Ramos (cell line): ENCODE measurements at regions not wholly inside any gene's neighbourhood (a gene's known extent, or its start where the extent isn't known, plus 50 kb on each side); places are given as distances from the start of the nearest gene placed in this dataset.

Source experiments
- in situ Hi-C: fragments of 300-500 bp; cut with MboI; formaldehyde crosslinking; loops from one replicate; pipeline ENCODE4 v1.14.3; 2022; ENCODE audit warnings: low sequenced_read_pairs; ENCODE audit not compliant: unreplicated experiment

- in situ Hi-C loops = no loop called here
These were observed 391.0 kb downstream of the TMEM232 start for GRCh38 chr5:110335361-110336066.

- in situ Hi-C loops = no loop called here
These were observed 388.0 kb downstream of the TMEM232 start for GRCh38 chr5:110338341-110339083.

- in situ Hi-C loops = no loop called here
These were observed 387.1 kb downstream of the TMEM232 start for GRCh38 chr5:110339399-110339798.

GRCh38 chr5:110341836-110342235 is 384.6 kb downstream of the TMEM232 start:
- in situ Hi-C loops = no loop called here

- in situ Hi-C loops = no loop called here
These were observed 383.8 kb downstream of the TMEM232 start for GRCh38 chr5:110342683-110343082.

GRCh38 chr5:110343616-110344015 is 382.9 kb downstream of the TMEM232 start:
- in situ Hi-C loops = no loop called here

- in situ Hi-C loops = no loop called here
These were observed 380.8 kb downstream of the TMEM232 start for GRCh38 chr5:110345623-110346022.

- in situ Hi-C loops = no loop called here
These were observed 379.5 kb downstream of the TMEM232 start for GRCh38 chr5:110346893-110347358.

- in situ Hi-C loops = no loop called here
These were observed 378.7 kb downstream of the TMEM232 start for GRCh38 chr5:110347781-110348180.

GRCh38 chr5:110351430-110351829 is 375.0 kb downstream of the TMEM232 start:
- in situ Hi-C loops = no loop called here

GRCh38 chr5:110354311-110354710 is 372.2 kb downstream of the TMEM232 start:
- in situ Hi-C loops = no loop called here

- in situ Hi-C loops = no loop called here
These were observed 371.4 kb downstream of the TMEM232 start for GRCh38 chr5:110354915-110355644.

- in situ Hi-C loops = no loop called here
These were observed 369.8 kb downstream of the TMEM232 start for GRCh38 chr5:110356677-110357076.

GRCh38 chr5:110359221-110359620 is 367.2 kb downstream of the TMEM232 start:
- in situ Hi-C loops = no loop called here

GRCh38 chr5:110361471-110361870 is 365.0 kb downstream of the TMEM232 start:
- in situ Hi-C loops = no loop called here

- in situ Hi-C loops = no loop called here
These were observed 364.2 kb downstream of the TMEM232 start for GRCh38 chr5:110362261-110362660.

GRCh38 chr5:110366716-110367115 is 359.8 kb downstream of the TMEM232 start:
- in situ Hi-C loops = no loop called here
